GM19324 (cell line): ENCODE measurements at regions not wholly inside any gene's neighbourhood (a gene's known extent, or its start where the extent isn't known, plus 50 kb on each side); places are given as distances from the start of the nearest gene placed in this dataset.
A peak's percentile ranks its signal among the peaks of the same experiment; 100 is the strongest.

Experiments used
- ATAC-seq: cut with Tn5 transposase; IDR thresholded peaks from one replicate; pipeline ENCODE4 v1.9.1; 2021; ENCODE audit warnings: mild to moderate bottlenecking, moderate library complexity; ENCODE audit not compliant: unreplicated experiment, low FRiP score

GRCh38 chr18:2354292-2354691 lies 217.0 kb downstream of the METTL4 start:
- no peak for ATAC-seq

DNA sequence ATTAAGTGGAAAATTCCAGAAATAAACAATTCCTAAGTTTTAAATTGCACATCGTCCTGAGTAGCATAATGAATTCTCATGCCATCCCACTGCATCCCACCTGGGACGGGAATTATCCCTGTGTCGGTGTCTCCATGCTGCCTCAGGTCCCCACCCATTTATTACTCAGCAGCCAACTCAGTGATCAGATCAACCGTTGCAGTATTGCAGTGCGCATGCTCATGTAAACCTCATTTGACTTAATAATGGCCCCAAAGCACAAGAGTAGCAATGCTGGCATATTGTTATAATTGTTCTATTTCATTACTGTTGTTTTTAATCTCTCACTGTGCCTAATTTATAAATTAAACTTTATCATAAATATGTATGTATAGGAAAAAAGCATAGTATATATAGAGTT lies 214.4 kb downstream of the METTL4 start:
- ATAC-seq, result no peak

DNA sequence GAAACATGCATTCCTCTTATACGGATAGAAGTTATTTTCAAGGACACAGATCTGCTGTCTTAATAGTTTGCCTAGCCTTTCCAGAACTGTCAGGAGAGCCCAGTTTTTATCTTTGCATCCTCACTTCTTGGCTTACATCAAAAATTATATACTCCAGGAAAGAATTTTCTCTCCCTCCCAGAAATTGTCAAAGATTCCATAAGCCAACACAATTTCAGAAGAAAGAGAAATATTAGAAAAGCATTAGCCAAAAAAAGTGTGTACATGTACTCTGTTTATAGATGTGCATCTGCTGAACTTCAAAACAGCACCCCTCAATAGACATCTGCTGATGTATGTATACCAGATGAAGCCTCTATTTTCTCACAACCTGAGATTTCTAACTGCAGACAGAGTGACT lies 210.4 kb downstream of the METTL4 start:
- ATAC-seq, result no peak

DNA sequence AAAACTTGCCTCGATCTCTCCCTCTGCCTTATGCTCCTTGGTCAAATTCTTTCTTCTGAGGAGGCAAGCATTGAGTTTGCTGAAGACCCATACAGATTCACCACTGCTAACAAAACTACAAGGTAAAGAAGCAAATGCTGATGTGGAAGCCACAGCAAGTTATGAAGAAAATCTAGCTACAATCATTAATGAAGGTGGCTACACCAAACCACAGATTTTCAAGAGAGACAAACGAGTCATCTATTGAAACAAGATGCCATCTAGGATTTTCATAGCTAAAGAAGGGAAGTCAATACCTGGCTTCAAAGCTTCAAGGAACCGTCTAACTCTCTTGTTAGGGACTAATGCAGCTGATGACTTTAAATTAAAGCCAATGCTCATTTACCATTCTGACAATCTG lies 203.2 kb downstream of the METTL4 start:
- no peak for ATAC-seq

- ATAC-seq, result no peak
Observed at GRCh38 chr18:2376707-2377106, 194.6 kb downstream of the METTL4 start.

DNA sequence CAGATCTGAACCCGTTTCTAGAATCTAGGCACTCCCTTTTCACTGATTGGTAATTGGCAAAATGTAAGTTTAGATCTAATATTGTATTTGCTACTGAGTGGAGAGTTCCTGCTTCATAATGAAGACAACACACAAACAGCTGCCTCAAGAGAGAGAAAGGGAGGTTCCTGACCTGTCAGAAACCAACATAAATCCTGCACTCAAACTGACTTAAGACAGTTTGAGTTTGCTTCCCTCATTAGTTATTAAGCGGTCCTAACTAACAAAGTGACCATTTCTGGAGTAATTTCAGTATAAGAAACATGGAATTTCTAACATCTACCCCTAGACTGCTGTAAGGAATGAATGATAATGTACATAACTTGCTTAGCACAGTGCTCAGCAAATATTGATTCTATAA lies 191.2 kb downstream of the METTL4 start:
- ATAC-seq, result no peak

GRCh38 chr18:2381539-2381938 lies 189.8 kb downstream of the METTL4 start:
- ATAC-seq, result no peak

GRCh38 chr18:2387588-2387987 lies 183.7 kb downstream of the METTL4 start:
- ATAC-seq, result no peak

DNA sequence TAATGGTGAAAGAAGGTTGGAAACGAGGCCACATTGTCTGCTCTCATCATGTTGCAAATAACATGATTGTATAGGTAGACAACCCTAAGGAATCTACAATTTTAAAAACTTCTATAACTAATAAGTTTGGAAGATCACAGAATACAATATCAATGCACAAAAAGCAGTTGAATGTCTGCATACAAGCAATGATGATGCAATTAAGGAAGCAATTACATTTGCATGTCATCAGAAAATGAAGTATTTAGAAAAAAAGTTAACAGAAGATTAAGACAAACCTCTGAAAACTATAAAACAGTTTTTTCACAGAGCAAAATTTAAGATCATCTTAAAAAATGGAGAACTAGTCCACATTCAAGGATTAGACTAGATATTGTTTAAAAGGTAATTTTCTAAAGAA lies 181.1 kb downstream of the METTL4 start:
- no peak for ATAC-seq

DNA sequence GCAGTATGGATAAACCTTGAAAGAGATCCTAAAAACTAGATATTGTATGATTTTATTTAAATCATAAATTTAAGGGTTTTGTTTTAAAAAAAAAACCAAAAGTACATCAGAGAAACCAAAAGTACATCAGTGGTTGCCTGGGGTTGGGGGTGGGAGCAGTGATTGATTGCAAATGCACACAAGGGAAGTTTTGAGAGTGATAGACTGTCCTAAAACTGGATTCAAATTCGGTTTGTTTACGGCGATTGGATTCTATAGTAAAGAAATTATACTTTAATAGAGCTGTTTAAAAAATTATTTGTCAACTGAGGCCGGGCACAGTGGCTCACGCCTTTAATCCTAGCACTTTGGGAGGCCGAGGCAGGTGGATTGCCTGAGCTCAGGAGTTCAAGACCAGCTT lies 179.8 kb downstream of the METTL4 start:
- ATAC-seq, result no peak

GRCh38 chr18:2392446-2392845 lies 178.9 kb downstream of the METTL4 start:
- no peak for ATAC-seq

DNA sequence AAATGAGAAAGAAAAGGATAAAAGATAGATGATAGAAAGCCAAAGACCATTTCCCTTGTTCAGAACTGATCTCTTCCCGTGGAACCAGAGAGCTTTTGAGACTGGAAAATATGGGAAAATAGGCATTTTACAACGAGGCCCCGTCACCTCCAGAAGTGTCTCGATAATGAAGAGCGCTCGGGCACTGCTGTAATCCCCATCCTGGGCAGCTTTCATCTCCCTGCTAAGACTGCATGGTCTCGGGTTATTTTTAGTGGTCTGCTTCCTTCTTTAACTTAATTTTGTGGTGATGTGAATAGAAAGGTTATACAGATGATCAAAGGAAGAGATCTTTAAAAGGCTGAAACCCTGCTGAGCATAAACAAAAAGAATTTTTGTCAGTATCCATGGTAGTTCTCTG lies 176.6 kb downstream of the METTL4 start:
- ATAC-seq, result no peak

- ATAC-seq, result peak; percentile 87
Observed at GRCh38 chr18:2395427-2396161, 175.7 kb downstream of the METTL4 start.

DNA sequence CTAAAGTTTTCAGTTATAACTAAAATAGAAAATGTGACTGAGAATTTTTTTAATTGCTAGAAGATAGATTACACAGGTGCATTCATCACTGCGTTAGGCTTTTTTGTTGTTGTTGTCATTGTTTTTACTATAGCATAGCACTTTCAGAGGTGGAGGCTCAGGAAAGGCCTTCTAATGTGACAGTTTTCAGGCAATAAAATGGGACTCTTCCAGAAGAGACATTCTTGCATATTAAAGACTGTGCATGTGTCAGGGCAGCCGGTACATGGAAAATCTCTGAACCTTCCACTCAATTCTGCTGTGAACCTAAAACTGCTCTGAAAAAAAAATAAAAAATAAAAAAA lies 175.2 kb downstream of the METTL4 start:
- peak; percentile 35 for ATAC-seq

DNA sequence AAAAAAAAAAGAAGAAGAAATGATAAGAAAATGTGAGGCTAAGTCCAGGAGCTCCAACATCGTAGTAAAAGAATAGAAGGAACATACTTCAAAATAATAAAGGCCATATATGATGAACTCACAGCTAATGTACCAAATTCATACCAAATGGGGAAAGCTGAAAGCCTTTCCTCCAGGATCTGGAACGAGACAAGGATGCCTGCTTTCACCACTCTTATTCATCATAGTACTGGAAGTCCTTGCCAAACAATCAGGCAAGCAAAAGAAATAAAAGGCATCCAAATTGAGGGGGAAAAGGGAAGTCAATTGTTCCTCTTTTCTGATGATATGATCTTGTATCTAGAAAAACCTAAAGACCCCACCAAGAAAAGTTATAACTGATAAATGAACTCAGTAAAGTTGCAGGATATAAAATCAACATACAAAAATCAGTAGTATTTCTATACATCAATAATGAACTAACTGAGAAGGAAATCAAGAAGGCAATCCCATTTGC lies 170.6 kb downstream of the METTL4 start:
- no peak for ATAC-seq

DNA sequence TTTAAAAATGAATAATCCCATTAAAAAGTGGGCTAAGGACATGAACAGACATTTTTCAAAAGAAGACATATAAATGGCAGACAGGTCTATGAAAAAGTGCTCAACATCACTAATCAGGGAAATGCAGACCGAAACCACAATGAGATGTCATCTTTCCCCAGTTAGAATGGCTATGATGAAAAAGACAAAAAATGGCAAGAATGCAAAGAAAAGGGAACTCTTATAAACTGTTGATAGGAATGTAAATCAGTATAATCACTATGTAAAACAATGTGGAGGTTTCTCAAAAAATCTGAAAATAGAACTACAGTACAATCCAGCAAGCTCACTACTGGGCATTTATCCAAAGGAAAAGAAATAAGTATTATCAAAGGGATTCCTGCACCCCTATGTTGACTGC lies 169.2 kb downstream of the METTL4 start:
- no peak for ATAC-seq

DNA sequence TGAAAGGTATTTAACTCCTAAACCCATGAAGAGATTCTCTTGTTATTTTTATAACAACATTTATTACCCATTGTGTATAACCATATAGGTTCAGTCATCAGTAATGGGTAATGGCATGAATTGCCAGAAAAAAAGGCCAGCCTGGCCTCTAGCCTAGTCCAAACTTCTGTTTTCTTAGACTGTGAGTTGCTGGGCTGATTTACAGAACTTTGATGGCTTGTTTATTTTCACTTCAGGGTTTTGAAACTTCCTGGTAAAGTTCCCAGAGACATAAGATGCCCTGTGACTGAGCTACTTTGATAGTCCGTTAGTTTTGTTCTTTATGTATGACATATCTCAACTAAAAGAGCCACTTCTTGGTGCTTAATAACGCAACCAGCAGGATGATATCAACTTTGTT lies 164.8 kb downstream of the METTL4 start:
- no peak for ATAC-seq

- no peak for ATAC-seq
Observed at GRCh38 chr18:2407961-2408360, 163.3 kb downstream of the METTL4 start.

GRCh38 chr18:2409906-2410305 lies 161.4 kb downstream of the METTL4 start:
- ATAC-seq, result no peak

GRCh38 chr18:2410688-2411087 lies 160.6 kb downstream of the METTL4 start:
- no peak for ATAC-seq

DNA sequence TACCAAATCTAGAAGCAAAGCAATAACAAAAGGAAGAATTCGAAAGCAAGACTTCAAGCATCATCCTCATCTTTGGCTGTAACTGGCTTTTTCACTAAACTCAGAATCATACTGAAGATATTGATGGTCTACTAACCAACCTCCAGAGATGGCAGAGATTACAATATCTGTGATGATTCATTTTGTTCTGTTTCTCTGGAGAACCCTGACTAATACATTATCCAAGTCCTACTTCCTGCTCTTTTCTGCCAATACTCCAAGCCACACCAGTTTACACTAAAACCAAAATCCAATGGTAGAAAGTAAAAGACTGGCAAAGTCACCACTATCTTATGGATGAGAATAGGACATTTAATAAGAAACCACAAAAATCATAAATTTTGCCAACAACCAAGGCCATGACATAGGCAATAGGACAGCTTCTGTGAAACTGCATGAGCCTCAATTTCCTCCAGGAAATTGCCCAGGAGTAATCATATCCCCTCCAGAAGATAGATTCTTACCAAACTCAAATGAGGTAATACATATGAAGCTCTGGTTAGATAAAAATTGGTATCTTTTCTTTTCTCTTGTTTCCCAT lies 159.8 kb downstream of the METTL4 start:
- ATAC-seq, result no peak

GRCh38 chr18:2412281-2412680 lies 159.0 kb downstream of the METTL4 start:
- ATAC-seq, result no peak
